GM23248 (cell line): ENCODE measurements at regions not wholly inside any gene's neighbourhood (a gene's known extent, or its start where the extent isn't known, plus 50 kb on each side); places are given as distances from the start of the nearest gene placed in this dataset.

Experiments used
- DNase-seq: peaks from one replicate; pipeline ENCODE4 v3.0.0-alpha.2; 2015
- H2AFZ ChIP-seq: fragments of 200-600 bp; sonication (generic); 2 replicates; pipeline ENCODE4 v1.6.1; 2016; ENCODE audit warnings: antibody characterized with exemption
- H3F3A ChIP-seq: fragments of 200-600 bp; sonication (generic); 2 replicates; pipeline ENCODE4 v1.6.1; 2016; ENCODE audit warnings: mild to moderate bottlenecking, antibody characterized with exemption, mixed run types; ENCODE audit not compliant: insufficient read depth
- H3K27ac ChIP-seq: fragments of 200-600 bp; sonication (generic); 2 replicates; pipeline ENCODE4 v1.5.1; 2016; ENCODE audit warnings: mild to moderate bottlenecking
- H3K27me3 ChIP-seq: fragments of 200-600 bp; sonication (generic); replicated peaks from 2 replicates; pipeline ENCODE4 v1.6.1; 2016; ENCODE audit warnings: mild to moderate bottlenecking; ENCODE audit not compliant: insufficient read depth
- H3K36me3 ChIP-seq: fragments of 200-600 bp; sonication (generic); 2 replicates; pipeline ENCODE4 v1.6.1; 2016; ENCODE audit warnings: low read depth, mild to moderate bottlenecking
- H3K4me1 ChIP-seq: fragments of 200-600 bp; sonication (generic); 2 replicates; pipeline ENCODE4 v1.6.1; 2016; ENCODE audit warnings: mild to moderate bottlenecking; ENCODE audit not compliant: insufficient read depth
- H3K4me2 ChIP-seq: fragments of 200-600 bp; sonication (generic); one replicate; pipeline ENCODE4 v1.6.1; 2016; ENCODE audit warnings: mild to moderate bottlenecking; ENCODE audit not compliant: unreplicated experiment
- H3K4me3 ChIP-seq: fragments of 200-600 bp; sonication (generic); 2 replicates; pipeline ENCODE4 v1.5.1; 2016; ENCODE audit warnings: mild to moderate bottlenecking
- H3K79me2 ChIP-seq: fragments of 200-600 bp; sonication (generic); 2 replicates; pipeline ENCODE4 v1.6.1; 2016; ENCODE audit warnings: mild to moderate bottlenecking; ENCODE audit not compliant: insufficient read depth
- H3K9ac ChIP-seq: fragments of 200-600 bp; sonication (generic); 2 replicates; pipeline ENCODE4 v1.6.1; 2016; ENCODE audit warnings: mild to moderate bottlenecking
- H3K9me2 ChIP-seq: fragments of 200-600 bp; sonication (generic); 2 replicates; pipeline ENCODE4 v1.6.1; 2016; ENCODE audit warnings: mixed run types, mild to moderate bottlenecking, moderate library complexity; ENCODE audit not compliant: insufficient read depth
- H3K9me3 ChIP-seq: fragments of 200-600 bp; sonication (generic); one replicate; pipeline ENCODE4 v1.6.1; 2017; ENCODE audit warnings: low read depth
- H4K20me1 ChIP-seq: fragments of 200-600 bp; sonication (generic); 2 replicates; pipeline ENCODE4 v1.6.0; 2016; ENCODE audit not compliant: insufficient read depth
- EZH2 ChIP-seq: fragments of 200-600 bp; sonication (generic); IDR thresholded peaks from 2 replicates; pipeline ENCODE4 v1.6.1; 2018; ENCODE audit warnings: antibody characterized with exemption, mild to moderate bottlenecking; ENCODE audit not compliant: insufficient read depth, poor library complexity, severe bottlenecking
- EZH2phosphoT487 ChIP-seq: fragments of 200-600 bp; sonication (generic); IDR thresholded peaks from 2 replicates; pipeline ENCODE4 v1.6.1; 2018; ENCODE audit warnings: antibody characterized with exemption, moderate library complexity, mild to moderate bottlenecking, low read depth; ENCODE audit not compliant: insufficient read depth
- WGBS, 2 experiments: methylation state at CpG; one replicate each; pipeline ENCODE4 v1.1.6; 2015 to 2017; ENCODE audit warnings: low lambda C conversion rate in 2 of 2, low coverage in 1 of 2; ENCODE audit errors: missing lambda C conversion rate in 2 of 2; 5-methylcytosine and 5-hydroxymethylcytosine counted together
- in situ Hi-C: fragments of 300-500 bp; cut with MboI; formaldehyde crosslinking; loops from 2 replicates; pipeline ENCODE4 v1.15.0; 2020

DNA sequence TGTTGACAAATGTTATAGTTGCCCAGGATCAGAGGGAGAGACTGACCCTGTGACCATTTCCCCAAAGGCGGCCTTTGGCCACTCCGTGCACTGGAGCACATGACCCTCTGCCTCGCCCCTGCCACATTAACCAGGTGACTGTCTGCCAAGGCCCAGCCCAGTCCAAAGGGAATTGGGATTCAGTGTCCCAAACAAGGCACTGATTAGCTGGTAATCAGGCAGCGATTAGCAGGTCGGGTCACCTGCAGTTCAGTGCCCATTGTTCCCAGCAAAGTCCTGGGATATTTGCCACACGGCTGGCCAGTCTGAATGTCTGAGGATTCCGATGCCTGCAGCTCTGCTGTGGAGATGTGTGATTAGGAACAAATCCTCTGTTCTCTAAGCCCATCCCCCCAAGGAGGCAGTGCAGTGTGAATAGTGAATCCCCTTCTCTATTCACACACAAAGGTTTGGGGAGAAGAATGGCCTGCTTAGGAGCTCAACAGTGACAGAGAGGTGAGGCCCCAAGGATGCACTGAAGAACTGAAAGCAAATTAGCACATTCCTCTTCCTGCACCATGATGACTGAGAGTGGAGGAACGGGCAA, 123.1 kb upstream of the MAF start:
- Histone ChIP-seq H3K4me3 (no peak overlapping the region), H3K4me2 (no peak overlapping the region), H3K79me2 (no peaks in the 10 kb centered on the region), H3K36me3 (no peaks in the 10 kb centered on the region), H3K27me3 (no peaks in the 10 kb centered on the region), H4K20me1 (no peaks in the 10 kb centered on the region), H3F3A (no peaks in the 10 kb centered on the region), H3K27ac (no peak overlapping the region), H2AFZ (no peak overlapping the region), H3K9me3 (no peaks in the 10 kb centered on the region), H3K9me2 (no peaks in the 10 kb centered on the region), H3K9ac (no peak overlapping the region), H3K4me1 (no peaks in the 10 kb centered on the region)
- in situ Hi-C loops: no loop called here
- no peak for TF ChIP-seq EZH2
- no peak for TF ChIP-seq EZH2phosphoT487
- whole genome bisulfite sequencing, 2 experiments: 60 to 62% methylated on average over 8 of the region's 8 CpGs
- no peak for DNase-seq

DNA sequence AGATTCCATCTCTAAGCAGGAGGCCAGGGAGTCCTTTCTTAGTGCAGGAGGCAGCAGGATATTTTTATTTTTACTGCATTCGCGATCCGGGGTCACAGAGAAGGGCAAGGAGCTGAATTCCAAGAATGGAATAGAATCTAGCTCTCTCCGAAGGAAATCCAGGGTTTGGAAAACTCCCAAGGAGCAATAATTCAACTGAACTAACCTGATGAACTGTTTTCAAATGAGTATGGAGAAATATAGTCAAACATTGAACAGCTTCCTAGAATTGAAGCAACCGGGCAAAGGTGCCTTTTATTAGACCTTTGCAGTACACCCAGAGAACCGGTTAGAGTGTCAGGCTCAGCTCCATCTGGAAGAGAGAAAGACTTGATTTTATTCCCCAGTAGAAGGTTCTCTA, 120.7 kb upstream of the MAF start:
- Histone ChIP-seq H2AFZ (no peak overlapping the region), H3K36me3 (no peaks in the 10 kb centered on the region), H4K20me1 (no peaks in the 10 kb centered on the region), H3F3A (no peaks in the 10 kb centered on the region), H3K9me3 (no peaks in the 10 kb centered on the region), H3K4me1 (no peaks in the 10 kb centered on the region), H3K9me2 (no peaks in the 10 kb centered on the region), H3K4me2 (no peak overlapping the region), H3K79me2 (no peaks in the 10 kb centered on the region), H3K9ac (no peak overlapping the region), H3K27me3 (no peaks in the 10 kb centered on the region), H3K4me3 (no peak overlapping the region), H3K27ac (no peak overlapping the region)
- in situ Hi-C loops: no loop called here
- WGBS, 2 experiments: 35 to 44% methylated on average over 6 of the region's 6 CpGs
- no peak for DNase-seq
- no peak for TF ChIP-seq EZH2
- no peak for TF ChIP-seq EZH2phosphoT487

DNA sequence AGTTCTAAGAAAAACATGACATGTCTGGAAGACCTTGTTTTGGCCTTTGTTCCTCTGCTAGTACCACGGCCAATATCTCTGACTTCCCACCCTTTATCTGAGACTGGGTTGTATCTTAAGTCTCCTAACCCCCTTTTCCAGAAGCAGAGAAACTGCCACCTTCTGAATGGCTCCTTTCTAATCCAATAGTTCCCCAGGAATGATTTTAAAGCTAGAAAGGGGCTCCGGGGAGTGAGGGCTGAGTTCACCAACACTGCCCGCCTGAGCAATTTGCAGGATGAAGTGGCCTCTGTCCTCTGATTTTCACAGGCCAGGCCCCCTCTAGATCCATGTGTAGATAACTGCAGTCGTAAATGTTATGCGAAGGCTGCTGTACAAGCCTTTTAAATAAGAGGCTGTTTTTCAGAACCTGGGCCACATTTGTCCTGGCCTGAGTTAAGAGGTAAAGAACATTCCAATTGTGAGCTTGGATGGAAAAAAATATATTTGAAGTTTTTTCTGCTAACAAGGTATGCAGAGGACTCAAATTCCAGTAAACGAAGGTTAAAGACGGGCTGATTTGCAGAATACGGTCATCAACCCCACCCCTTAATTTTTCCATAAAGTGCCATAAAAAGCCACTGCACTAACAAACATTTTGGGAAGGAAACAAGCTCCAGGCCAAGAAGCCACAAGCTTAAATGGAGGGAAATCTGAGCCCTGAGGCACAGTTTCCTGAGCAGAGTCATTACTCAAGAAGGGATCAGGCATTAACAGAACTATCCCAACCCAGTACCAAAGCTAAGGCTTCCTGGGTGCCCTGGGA, 117.0 kb upstream of the MAF start:
- H3K36me3 ChIP-seq: no peaks in the 10 kb centered on the region
- H3K79me2 ChIP-seq: no peaks in the 10 kb centered on the region
- no peak for DNase-seq
- H3K9ac ChIP-seq: no peak overlapping the region
- TF ChIP-seq EZH2phosphoT487: no peak
- TF ChIP-seq EZH2: no peak
- H2AFZ ChIP-seq: no peak overlapping the region
- no peak overlapping the region for H3K27ac ChIP-seq
- no peaks in the 10 kb centered on the region for H3K9me2 ChIP-seq
- in situ Hi-C loops: no loop called here
- no peaks in the 10 kb centered on the region for H3K9me3 ChIP-seq
- H4K20me1 ChIP-seq: no peaks in the 10 kb centered on the region
- no peak overlapping the region for H3K4me2 ChIP-seq
- H3K27me3 ChIP-seq: no peaks in the 10 kb centered on the region
- 62 to 65% methylated on average over 8 of the region's 8 CpGs for WGBS, 2 experiments
- no peak overlapping the region for H3K4me3 ChIP-seq
- H3K4me1 ChIP-seq: no peaks in the 10 kb centered on the region
- H3F3A ChIP-seq: no peaks in the 10 kb centered on the region

DNA sequence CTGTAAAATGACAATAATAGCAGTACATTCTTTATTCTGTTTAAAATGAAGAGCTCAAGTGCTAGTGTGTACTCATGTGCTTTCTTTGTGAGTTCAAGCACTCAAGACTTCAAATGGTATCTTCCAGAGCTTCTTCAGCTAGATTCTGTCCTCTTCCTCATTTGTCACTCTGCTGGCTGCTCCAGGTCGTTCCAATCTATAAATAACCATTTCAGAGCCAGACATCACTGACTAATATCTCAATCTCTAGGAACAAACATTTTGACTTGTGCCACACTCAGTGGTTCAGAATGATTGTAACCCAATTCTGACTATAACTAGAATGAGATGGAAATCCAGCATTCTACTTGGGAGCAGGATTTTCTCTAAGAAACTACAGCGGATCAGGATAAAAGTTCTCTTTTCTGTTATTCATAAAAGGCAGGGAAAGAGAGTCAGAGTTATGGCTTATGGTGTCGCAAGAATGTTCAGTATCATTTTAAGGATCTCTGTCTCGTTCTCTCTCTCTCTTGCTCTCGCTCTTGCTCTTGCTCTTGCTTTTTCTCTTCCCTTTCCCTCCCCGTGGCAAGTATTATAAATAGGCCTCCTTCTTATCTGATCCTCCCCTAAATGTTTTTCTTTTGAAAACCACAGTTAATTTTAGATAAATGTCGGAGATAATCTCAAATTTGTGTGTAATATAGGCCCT, 116.3 kb upstream of the MAF start:
- Histone ChIP-seq H3K4me2 (no peak overlapping the region), H3K9me2 (no peaks in the 10 kb centered on the region), H3K27me3 (no peaks in the 10 kb centered on the region), H3K4me3 (no peak overlapping the region), H3K27ac (no peak overlapping the region), H3K4me1 (no peaks in the 10 kb centered on the region), H3K9ac (no peak overlapping the region), H3K36me3 (no peaks in the 10 kb centered on the region), H3K9me3 (no peaks in the 10 kb centered on the region), H3K79me2 (no peaks in the 10 kb centered on the region), H3F3A (no peaks in the 10 kb centered on the region), H2AFZ (no peak overlapping the region), H4K20me1 (no peaks in the 10 kb centered on the region)
- no peak for DNase-seq
- in situ Hi-C loops: no loop called here
- WGBS, 2 experiments: 40 to 50% methylated on average over 7 of the region's 7 CpGs
- TF ChIP-seq EZH2phosphoT487: no peak
- TF ChIP-seq EZH2: no peak
